Suprapubic skin (tissue), 4 donors: ENCODE measurements at regions not wholly inside any gene's neighbourhood (a gene's known extent, or its start where the extent isn't known, plus 50 kb on each side); places are given as distances from the start of the nearest gene placed in this dataset.

Source experiments
- DNase-seq, 2 donors: peaks; one replicate each; pipeline ENCODE4 v3.0.0-alpha.2; 2019; ENCODE audit warnings: low spot score in 2 of 2
- H3K27ac ChIP-seq: fragments of 200-600 bp; sonication (generic); one replicate; pipeline ENCODE4 v1.5.1; 2019
- H3K27me3 ChIP-seq: fragments of 200-600 bp; sonication (generic); one replicate; pipeline ENCODE4 v1.5.1; 2019
- H3K36me3 ChIP-seq: fragments of 200-600 bp; sonication (generic); one replicate; pipeline ENCODE4 v1.5.1; 2019
- H3K4me1 ChIP-seq: fragments of 200-600 bp; sonication (generic); one replicate; pipeline ENCODE4 v1.5.1; 2019
- H3K4me3 ChIP-seq: fragments of 200-600 bp; sonication (generic); one replicate; pipeline ENCODE4 v1.5.1; 2019; ENCODE audit warnings: mild to moderate bottlenecking
- H3K9me3 ChIP-seq: fragments of 200-600 bp; sonication (generic); one replicate; pipeline ENCODE4 v1.5.1; 2019
- CTCF ChIP-seq, 2 donors: fragments of 200-600 bp in 1 of 2; fragments of 450-650 bp in 1 of 2; sonication (generic) in 1 of 2; IDR thresholded peaks; one replicate each; pipeline ENCODE4 v1.5.1; 2016 to 2019; ENCODE audit warnings: antibody characterized with exemption in 2 of 2, mild to moderate bottlenecking in 1 of 2, moderate library complexity in 1 of 2
- EP300 ChIP-seq: sonication (generic); formaldehyde crosslinking; IDR thresholded peaks from one replicate; pipeline ENCODE4 v1.6.1; 2017; ENCODE audit warnings: antibody characterized with exemption
- POLR2A ChIP-seq, 2 donors: fragments of 450-650 bp; IDR thresholded peaks; one replicate each; pipeline ENCODE4 v1.6.1; 2017; ENCODE audit warnings: antibody characterized with exemption in 2 of 2, mild to moderate bottlenecking in 2 of 2, moderate library complexity in 2 of 2
- POLR2AphosphoS5 ChIP-seq, 3 donors: sonication (generic); formaldehyde crosslinking; IDR thresholded peaks; one replicate each; pipeline ENCODE4 v1.6.1; 2017; ENCODE audit warnings: antibody characterized with exemption in 3 of 3
- WGBS: methylation state at CpG from one replicate; pipeline ENCODE4 v1.1.5; 2018; 5-methylcytosine and 5-hydroxymethylcytosine counted together

GRCh38 chr7:57308631-57309408 is 141.2 kb upstream of the ZNF716 start:
- Histone ChIP-seq H3K9me3 (peaks cover 8% of the 10 kb centered on the region), H3K4me1 (no peaks in the 10 kb centered on the region), H3K27ac (no peak overlapping the region), H3K4me3 (no peak overlapping the region), H3K27me3 (no peaks in the 10 kb centered on the region), H3K36me3 (no peaks in the 10 kb centered on the region)
- no peak for DNase-seq
- WGBS: 56% methylated on average over 8 of the region's 20 CpGs
- TF ChIP-seq POLR2A (IDR thresholded peaks at IDR 0.05) (no peak), CTCF (IDR thresholded peaks at IDR 0.05) (no peak), EP300 (no peak), POLR2AphosphoS5 (IDR thresholded peaks at IDR 0.05) (no peak)

- H3K27me3 ChIP-seq: no peaks in the 10 kb centered on the region
- no peaks in the 10 kb centered on the region for H3K36me3 ChIP-seq
- H3K27ac ChIP-seq: no peak overlapping the region
- no peak for TF ChIP-seq POLR2A (IDR thresholded peaks at IDR 0.05)
- no peak for TF ChIP-seq POLR2AphosphoS5 (IDR thresholded peaks at IDR 0.05)
- TF ChIP-seq CTCF (IDR thresholded peaks at IDR 0.05): no peak
- no peak for TF ChIP-seq EP300
- H3K4me1 ChIP-seq: no peaks in the 10 kb centered on the region
- peaks cover 32% of the 10 kb centered on the region for H3K9me3 ChIP-seq
- 84% methylated on average over 4 of the region's 4 CpGs for WGBS
- no peak for DNase-seq
- no peak overlapping the region for H3K4me3 ChIP-seq
Observed at GRCh38 chr7:57327081-57327480, 122.9 kb upstream of the ZNF716 start.

- no peak for DNase-seq
- Histone ChIP-seq H3K36me3 (no peaks in the 10 kb centered on the region), H3K9me3 (peaks cover 34% of the 10 kb centered on the region), H3K27ac (no peak overlapping the region), H3K4me1 (no peaks in the 10 kb centered on the region), H3K4me3 (no peak overlapping the region), H3K27me3 (no peaks in the 10 kb centered on the region)
- 83% methylated on average over 9 of the region's 11 CpGs for WGBS
- TF ChIP-seq POLR2AphosphoS5 (IDR thresholded peaks at IDR 0.05) (no peak), POLR2A (IDR thresholded peaks at IDR 0.05) (no peak), EP300 (no peak), CTCF (IDR thresholded peaks at IDR 0.05) (no peak)
Observed at GRCh38 chr7:57328457-57328856, 121.5 kb upstream of the ZNF716 start.

- 78% methylated on average over 3 of the region's 3 CpGs for WGBS
- peaks cover 38% of the 10 kb centered on the region for H3K9me3 ChIP-seq
- no peak for DNase-seq
- TF ChIP-seq POLR2A (IDR thresholded peaks at IDR 0.05) (no peak), EP300 (no peak), CTCF (IDR thresholded peaks at IDR 0.05) (no peak), POLR2AphosphoS5 (IDR thresholded peaks at IDR 0.05) (no peak)
- H3K27me3 ChIP-seq: no peaks in the 10 kb centered on the region
- no peaks in the 10 kb centered on the region for H3K4me1 ChIP-seq
- H3K4me3 ChIP-seq: no peak overlapping the region
- H3K36me3 ChIP-seq: no peaks in the 10 kb centered on the region
- no peak overlapping the region for H3K27ac ChIP-seq
Observed at GRCh38 chr7:57328963-57329362, 121.0 kb upstream of the ZNF716 start.

- no peak for DNase-seq
- Histone ChIP-seq H3K27me3 (no peaks in the 10 kb centered on the region), H3K4me3 (no peak overlapping the region), H3K36me3 (no peaks in the 10 kb centered on the region), H3K27ac (no peak overlapping the region), H3K9me3 (peaks cover 25% of the 10 kb centered on the region), H3K4me1 (no peaks in the 10 kb centered on the region)
- TF ChIP-seq EP300 (no peak), POLR2A (IDR thresholded peaks at IDR 0.05) (no peak), CTCF (IDR thresholded peaks at IDR 0.05) (no peak)
- 61% methylated on average over 11 of the region's 11 CpGs for WGBS
Observed at GRCh38 chr7:57339198-57339944, 110.6 kb upstream of the ZNF716 start.
